Germinal center (tissue), 1 donor: ENCODE measurements at regions not wholly inside any gene's neighbourhood (a gene's known extent, or its start where the extent isn't known, plus 50 kb on each side); places are given as distances from the start of the nearest gene placed in this dataset.
"Not testable (repeated sequence)": the region's sequence is repeated elsewhere in the genome, so short reads cannot be mapped to it uniquely, and the experiment has no call there.

Source experiments
- DNase-seq: peaks from one replicate; pipeline ENCODE4 v3.0.0; 2012; ENCODE audit warnings: mixed read lengths, low spot score

DNA sequence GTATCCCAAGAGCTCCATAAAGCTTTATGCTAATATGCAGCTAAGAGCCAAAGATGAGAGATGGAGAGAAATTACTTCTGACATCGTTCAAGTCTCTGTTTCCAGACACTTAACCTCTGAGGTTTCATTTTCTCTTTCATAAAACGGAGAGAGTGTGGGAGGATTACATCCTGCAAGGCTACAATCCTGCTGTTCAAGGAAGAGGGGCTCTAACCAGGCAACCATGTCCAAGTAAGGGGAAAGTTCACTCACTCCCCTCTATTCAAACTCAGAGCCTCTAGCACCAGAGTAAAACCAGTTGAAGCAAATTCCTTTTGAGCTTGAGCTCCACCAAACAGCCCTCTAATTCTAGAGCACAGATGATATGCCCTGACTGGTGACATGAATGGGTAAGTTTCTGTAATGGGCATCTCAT, 397.4 kb downstream of the NPIPA8 start:
- no peak for DNase-seq

DNA sequence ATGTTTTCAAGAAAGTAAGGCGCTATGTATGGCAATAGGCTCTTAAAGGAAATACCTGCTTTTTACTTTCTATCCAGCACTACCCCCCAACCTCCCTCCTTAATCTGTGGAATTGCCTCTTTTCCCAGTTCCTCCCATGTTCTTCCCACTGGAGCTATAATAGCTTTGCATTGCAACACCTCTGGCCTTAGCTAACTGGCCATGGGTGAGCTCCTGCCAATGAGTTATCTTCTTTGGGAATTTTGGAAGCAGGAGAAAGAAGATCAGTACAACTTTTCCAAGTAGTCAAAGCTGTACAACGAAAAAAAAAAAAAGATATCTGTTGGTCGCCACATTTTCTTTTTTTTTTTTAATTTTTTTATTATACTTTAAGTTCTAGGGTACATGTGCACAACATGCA, 398.0 kb downstream of the NPIPA8 start:
- no peak for DNase-seq

DNA sequence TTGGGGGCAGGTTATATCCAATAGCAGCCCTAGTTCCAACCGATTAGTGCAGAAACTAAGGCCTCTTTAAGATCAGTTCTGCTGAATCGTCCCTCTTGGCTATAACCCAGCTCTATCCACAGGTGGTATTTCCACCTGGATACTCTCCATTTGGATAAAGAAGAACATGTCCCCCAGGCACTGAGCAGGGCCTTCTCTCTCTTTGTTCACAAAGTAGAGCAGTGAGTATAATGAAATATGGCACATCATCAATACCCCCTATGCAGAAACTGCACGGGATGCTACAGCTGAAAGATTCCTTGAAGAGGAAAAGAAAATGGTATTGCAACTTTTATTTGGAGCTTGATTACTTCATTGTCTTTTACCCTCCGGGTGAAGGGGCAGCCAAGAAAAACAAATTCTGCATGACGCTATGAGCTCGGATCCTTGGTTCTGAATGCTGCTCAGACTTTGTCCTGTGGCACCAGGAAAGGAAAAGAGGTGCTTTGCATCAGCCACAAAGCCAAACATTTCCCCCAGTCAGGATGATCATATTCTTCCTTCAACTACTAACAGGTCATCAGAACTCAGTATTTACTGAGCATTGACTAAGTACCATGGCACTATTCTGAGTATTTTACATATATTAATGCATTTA, 399.7 kb downstream of the NPIPA8 start:
- DNase-seq = no peak

DNA sequence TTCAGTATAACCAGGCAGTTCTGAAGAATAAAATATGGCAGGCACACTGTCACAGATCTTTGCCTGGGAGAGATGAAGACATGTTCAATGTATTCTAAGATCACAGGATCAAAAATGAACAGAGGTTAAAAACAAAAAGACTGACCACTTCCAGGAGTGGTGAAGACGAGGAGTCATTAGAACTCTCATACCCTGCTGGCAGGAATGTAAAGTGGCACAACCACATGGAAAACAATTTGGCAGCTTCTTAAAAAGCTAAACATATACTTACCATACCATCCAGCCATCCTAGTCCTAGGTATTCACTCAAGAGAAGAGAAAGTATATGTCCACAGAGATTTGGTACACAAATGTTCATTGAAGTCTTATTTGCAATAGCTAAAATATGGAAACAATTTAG, 406.3 kb downstream of the NPIPA8 start:
- DNase-seq = no peak

DNA sequence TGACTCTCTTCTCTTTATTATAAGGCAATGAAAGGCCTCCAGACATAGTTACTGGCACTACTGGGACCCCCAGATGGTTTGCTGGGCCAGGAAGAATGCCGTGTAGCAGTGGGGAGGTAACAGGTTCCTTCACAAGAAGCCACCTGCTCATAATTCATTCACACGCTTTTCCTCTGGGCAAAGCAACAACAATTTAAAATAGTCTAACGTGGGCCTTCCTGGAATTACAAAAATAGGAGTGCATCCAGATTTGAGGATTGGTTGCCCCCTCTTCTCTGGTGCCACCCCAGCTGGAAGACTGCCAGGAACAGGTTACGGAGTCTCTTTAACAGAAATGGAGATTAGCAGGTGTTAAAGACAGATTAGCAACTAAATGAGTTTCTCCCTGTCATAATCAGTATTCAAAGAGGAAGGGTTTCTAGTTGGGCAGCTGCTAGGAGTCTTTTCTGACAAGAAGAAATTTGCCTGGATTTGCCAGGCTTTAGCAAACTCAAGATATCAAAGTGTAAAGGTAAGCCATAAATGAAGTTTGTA, 409.6 kb downstream of the NPIPA8 start:
- DNase-seq = no peak

DNA sequence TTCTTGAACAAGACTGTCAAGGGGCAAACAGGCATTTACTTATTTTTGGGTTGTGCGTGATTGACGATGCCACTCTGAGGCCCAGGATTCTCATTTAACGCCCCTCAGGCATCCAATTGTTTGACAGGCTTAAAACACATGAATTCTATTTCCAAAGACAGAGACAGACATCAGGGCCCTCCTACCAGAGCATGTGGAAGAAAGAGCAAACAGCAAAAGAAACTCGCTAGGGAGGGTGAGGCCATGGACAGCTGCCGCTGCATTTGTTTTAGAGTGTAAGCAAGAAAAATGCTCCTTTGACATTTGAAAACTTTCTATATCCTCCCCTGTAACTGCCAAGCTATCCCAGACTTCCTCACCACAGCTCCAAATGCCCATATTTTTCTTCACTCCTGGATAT, 410.1 kb downstream of the NPIPA8 start:
- no peak for DNase-seq

DNA sequence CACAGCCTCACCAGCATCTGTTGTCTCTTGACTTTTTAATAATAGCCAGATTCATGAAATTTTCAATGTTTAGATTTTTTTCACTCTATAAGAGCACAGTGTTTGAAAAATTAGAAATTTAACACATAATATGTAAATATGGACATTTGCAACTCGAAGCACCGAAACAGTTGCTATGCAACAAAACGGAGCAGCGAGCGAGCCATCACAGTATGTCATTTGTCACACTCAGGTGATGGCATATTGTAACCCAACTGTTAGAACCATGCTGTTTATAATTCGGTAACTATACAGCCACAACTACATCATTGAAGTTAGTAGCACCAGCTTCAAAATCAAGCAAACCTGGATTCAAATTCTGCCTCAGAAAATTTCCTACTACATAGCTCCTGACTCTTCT, 410.8 kb downstream of the NPIPA8 start:
- no peak for DNase-seq

DNA sequence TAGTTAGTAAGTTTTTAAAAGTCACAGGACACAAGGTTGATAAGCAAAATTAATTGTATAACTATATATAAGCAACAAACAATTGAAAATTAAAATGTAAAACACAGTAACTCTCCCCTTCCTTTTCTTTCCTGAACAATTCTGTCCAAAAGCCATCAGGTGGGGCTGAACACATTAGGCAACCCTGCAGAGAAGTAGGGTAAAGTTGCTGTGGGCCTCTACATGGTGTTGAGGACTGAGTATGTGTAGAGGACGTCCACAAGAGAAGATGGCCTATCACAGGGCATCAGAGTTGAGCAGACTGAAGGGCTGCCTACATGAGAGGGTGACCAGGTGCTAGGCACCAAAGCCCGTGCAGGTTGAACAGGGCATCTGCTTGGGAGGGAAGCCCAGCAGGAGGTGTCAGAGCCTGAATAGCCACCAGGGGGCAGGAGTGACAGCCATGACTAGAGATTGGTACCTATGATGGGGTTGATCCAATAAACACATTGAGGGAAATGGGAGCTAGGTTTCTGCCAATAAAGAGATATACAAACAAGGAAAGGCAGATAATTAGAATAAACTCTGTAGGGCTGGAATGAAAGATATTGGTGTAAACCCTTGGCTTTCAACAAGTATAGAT, 415.1 kb downstream of the NPIPA8 start:
- peak; percentile 41 for DNase-seq

DNA sequence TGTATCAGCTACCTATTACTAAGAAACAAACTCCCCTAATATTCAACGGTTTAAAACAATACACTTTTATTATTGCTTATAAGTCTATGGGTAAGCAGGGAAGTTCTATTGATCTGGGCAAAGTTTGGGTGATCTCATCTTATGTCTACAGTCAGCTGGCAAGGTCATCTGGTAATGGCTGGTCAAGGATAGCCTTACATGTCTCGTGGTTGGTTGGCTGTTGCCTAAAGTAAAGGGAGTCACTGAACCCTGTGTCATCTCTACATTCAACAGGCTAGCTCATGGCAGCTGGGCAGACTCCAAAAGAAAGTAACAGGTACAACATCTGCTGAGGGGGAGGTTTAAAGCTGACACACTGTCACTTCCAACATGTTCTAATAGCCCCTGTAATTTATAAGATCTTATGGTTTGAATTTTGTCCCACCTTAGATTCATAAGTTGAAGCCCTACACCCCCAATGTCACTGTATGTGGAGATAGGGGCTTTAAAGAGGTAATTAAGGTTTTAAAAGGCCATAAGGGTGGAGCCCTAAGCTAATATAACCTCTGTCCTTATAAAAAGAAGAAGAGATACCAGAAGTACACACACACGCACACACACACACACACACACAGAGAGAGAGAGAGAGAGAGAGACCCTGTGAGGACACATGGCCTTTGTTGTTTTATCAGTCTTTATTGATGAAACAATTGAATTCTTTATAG, 419.1 kb downstream of the NPIPA8 start:
- DNase-seq = no peak

DNA sequence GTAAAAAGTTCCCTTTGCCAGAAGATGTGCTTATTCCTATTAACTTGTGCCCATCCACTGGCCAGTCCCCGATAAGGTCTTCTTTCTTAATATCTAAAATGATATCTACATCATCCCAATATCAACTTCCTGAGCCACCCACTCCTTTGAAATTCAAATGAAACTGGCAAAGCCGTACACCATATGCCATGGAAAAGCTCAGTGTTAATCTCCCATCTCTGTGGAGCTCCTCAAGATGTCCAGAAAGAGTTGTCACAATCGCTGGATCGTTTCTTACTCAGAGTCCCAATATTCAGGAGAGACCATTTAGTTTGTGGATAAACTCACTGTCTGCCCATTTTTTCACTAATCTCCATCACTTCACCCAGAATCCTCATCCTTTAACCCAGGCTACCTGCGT, 420.7 kb downstream of the NPIPA8 start:
- DNase-seq = no peak

DNA sequence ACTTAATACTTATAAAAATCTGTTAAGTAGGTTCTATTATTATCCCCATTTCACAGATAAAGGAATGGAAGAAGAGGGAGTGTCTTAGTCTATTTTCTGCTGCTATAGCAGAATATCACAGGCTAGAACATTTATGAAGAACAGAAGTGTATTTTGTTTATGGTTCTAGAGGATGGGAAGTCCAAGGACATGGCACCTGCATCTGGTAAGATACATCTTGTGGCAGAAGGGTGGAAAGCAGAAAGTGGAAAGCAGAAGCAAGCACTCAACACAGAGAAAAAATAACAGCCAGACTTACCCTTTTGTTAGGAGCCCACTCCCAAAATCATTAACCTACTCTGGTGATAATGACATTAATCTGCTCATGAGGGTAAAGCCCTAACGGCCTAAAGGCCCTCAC, 422.4 kb downstream of the NPIPA8 start:
- DNase-seq = no peak

DNA sequence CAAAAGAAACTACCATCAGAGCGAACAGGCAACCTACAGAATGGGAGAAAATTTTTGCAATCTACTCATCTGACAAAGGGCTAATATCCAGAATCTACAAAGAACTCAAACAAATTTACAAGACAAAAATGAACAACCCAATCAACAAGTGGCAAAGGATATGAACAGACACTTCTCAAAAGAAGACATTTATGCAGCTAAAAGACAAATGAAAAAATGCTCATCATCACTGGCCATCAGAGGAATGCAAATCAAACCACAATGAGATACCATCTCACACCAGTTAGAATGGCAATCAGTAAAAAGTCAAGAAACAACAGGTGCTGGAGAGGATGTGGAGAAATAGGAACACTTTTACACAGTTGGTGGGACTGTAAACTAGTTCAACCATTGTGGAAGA, 425.0 kb downstream of the NPIPA8 start:
- DNase-seq = not testable (repeated sequence)

DNA sequence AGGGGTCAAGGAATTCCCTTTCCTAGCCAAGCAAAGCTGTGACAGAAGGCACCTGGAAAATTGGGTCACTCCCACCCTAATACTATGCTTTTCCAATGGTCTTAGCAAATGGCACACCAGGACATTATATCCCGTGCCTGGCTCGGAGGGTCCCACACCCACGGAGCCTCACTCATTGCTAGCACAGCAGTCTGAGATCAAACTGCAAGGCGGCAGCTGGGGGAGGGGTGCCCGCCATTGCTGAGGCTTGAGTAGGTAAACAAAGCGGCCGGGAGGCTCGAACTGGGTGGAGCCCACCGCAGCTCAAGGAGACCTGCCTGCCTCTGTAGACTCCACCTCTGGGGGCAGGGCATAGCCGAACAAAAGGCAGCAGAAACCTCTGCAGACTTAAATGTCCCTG, 429.9 kb downstream of the NPIPA8 start:
- not testable (repeated sequence) for DNase-seq

DNA sequence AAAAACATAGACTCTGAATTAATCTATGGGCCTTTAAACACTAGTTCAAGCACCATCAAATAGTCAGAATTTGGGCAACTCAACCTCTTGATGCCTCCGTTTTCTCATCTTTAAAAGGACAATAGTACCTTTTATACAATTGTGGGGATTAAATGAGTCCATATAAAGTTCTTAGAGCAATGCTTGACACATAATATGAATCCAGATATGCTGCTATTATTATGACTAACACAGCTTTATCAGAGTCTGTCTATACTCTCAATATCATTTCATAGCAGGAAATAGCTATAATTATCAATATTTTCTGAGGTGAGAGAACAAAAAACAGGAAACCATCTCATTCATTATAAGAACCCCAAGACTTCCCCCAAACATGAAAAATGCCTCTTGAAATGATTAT, 430.5 kb upstream of the XYLT1 start:
- no peak for DNase-seq

DNA sequence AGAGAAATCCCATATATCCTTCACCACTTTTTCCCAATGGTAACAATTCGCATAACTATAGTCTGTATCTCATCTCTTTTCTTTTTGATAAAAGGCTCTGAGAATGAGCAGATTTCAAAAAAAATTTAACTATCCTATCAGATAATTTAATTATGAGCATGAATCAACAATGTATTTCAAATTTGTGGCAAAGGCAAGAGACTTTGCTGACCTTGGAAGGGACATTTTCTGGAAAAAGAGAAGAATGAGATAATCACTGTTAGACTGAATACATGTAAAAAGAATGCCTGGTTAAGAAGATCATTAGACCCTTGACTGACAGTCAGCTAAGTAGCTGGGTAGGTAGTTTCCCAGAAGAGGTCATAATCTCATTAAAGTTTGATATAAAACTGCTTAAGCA, 428.4 kb upstream of the XYLT1 start:
- no peak for DNase-seq

DNA sequence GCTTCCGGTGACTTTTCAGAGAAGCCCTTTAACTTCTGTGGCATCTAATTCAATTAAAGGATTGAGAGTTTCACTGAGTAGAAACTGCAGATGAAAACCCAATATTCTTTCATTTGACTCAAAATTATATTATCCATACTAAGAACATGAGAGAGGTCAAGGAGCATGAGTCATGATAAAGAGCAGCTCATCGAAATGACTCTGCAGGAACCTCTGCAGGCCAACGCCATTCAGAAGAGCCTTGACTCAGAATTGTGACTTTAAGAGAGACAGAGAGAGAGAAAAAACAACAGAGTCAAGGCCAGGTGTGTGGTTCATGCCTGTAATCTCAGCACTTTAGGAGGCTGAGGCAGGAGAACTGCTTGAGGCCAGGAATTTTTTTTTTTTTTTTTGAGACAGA, 417.2 kb upstream of the XYLT1 start:
- no peak for DNase-seq

DNA sequence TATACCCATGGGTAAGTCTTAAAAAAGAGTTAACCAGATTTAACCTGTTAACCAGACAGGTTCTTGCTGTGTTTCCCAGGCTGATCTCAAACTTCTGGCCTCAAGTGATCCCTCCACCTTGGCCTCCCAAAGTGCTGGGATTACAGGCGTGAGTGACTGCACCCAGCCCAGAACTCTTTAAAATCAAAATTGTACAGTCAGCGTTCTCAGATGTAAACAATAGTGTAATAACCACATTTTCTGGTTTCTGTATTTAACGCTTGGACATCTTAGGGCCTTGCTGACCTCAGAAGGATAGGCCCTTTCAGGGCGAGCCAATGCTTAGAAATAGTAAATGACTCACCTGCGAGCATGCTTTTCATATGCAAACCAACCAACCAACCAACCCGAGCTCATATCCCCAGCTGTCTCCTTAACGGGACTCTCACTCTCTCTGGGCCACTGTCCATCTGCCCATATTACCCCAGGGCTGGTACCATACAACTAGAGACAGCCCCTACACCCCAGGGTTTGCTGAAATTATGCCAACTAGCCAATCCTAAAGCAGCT, 415.0 kb upstream of the XYLT1 start:
- no peak for DNase-seq

DNA sequence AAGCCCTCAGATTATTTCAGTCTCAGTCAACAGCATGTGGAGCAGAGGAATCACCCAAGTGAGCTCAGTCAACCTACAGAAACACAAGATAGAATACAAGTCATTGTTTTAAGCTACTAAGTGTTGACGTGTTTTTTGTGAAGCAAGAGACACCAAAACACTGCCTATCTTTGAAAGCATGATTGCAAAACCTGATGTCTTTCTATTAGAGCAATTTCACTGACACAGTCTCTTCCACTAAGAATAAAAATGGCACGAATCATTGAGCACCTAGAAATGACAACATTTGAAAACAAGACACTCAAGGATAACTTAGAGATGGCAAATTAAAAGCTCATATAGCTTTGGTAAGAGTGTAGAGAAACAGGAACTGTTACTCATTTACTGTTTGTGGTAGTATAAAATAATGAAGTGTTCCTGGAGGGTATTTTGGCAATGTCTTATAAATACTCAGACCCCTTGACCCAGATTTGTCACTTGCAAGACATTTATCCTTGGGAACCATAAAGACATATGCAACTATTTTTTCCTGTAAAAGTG, 407.1 kb upstream of the XYLT1 start:
- no peak for DNase-seq

DNA sequence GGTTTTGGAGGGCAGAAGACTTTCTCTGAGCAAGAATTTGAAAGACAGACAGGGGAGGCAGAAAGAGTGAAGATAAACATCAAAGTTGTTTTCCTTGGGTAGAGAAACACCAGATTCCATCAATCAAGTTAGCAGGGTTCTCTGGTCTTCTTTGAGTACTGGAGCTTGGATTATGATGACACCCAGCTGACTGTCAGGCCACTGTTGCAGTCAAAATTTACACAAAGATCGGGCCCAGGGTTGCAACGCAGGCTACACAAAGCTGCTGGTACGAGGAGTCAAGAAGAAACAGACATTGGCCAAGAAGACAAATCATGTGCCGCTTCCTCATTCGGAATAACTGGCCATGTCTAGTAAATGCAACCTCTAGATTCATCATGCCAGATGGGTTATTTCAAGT, 396.2 kb upstream of the XYLT1 start:
- DNase-seq = no peak

DNA sequence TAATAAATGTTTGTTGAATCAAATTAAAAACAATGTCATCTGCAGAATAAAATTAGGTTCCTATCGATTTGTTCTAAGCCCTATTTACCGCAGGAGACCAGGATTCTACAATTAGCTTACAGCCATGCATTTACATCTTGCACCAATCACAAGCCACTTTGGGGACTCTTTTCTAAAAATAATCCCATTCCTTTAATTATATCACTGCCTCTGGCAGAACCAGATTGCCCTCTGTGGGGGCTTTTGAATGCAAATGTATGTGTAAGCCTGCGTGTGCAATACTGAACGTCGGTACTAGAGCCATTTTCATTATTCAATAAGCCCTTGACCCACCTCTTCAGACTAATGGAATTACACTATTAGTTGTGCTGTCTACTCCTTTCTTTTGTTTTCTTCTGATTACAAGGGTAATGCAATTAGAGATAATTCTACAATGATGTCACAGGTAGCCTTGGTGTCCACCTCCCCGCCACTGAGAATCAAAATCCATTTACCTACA, 391.3 kb upstream of the XYLT1 start:
- DNase-seq = no peak

DNA sequence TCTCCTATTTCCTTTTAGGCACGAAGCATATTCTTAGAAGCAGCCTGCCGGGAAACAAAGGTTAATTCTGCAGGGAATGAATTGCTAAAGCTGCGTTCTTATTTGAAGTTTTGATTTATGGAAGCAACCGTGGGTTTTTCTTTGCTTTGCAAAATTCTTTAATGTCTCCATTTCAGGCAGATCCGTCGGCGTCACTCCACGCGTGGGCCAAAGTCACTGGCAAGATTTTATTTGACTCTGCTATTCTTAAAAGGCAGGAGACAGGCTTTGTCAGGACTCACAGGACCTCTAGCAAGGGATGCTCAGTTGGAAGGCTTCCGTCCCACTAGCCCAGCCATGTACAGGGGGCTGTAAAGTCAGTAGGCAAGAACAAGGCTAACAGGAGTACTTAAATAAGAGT, 387.3 kb upstream of the XYLT1 start:
- no peak for DNase-seq

DNA sequence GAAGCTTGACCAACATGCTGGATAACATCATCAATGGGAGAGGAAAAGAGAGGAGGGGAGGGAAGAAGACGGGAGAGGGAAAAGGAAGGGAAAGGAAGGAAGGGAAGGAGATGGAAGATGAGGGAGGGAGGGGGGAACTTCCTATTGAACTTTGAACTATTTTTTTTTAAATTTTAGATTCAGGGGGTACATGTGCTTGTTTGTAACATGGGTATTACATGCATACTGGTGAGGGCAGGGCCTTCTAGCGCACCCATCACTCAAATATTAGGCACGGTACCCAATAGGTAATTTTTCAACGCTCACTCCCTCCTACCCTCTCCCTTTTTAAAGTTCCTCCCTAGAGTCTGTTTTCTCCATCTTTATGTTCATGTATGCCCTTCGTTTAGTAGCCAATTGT, 383.2 kb upstream of the XYLT1 start:
- no peak for DNase-seq
